ENCODE measurements at regions not wholly inside any gene's neighbourhood (a gene's known extent, or its start where the extent isn't known, plus 50 kb on each side); places are given as distances from the start of the nearest gene placed in this dataset.

DNA sequence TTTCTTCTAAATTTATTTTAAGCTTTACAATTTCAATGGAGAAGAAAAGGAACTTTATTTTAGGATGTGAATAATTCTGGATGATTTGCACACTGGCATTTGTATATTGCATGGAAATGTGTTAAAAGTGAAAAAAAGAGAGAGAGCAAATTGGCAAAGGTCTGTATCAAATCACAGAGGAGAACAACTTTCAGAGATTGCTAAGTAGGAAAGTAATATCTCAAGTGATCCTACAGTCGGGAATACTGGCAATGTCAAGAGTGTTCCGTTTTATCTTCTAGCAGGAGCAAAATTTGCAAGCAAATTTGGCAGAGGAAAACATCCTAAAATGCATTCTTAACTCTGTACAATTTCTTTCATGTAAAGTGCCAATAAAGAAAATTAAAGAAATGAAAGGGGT lies 97.1 kb upstream of the TMC3 start:
- TF ChIP-seq, protein P1, sequence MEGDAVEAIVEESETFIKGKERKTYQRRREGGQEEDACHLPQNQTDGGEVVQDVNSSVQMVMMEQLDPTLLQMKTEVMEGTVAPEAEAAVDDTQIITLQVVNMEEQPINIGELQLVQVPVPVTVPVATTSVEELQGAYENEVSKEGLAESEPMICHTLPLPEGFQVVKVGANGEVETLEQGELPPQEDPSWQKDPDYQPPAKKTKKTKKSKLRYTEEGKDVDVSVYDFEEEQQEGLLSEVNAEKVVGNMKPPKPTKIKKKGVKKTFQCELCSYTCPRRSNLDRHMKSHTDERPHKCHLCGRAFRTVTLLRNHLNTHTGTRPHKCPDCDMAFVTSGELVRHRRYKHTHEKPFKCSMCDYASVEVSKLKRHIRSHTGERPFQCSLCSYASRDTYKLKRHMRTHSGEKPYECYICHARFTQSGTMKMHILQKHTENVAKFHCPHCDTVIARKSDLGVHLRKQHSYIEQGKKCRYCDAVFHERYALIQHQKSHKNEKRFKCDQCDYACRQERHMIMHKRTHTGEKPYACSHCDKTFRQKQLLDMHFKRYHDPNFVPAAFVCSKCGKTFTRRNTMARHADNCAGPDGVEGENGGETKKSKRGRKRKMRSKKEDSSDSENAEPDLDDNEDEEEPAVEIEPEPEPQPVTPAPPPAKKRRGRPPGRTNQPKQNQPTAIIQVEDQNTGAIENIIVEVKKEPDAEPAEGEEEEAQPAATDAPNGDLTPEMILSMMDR (IDR thresholded peaks at IDR 0.05) = no peak
- TF ChIP-seq, protein P2, sequence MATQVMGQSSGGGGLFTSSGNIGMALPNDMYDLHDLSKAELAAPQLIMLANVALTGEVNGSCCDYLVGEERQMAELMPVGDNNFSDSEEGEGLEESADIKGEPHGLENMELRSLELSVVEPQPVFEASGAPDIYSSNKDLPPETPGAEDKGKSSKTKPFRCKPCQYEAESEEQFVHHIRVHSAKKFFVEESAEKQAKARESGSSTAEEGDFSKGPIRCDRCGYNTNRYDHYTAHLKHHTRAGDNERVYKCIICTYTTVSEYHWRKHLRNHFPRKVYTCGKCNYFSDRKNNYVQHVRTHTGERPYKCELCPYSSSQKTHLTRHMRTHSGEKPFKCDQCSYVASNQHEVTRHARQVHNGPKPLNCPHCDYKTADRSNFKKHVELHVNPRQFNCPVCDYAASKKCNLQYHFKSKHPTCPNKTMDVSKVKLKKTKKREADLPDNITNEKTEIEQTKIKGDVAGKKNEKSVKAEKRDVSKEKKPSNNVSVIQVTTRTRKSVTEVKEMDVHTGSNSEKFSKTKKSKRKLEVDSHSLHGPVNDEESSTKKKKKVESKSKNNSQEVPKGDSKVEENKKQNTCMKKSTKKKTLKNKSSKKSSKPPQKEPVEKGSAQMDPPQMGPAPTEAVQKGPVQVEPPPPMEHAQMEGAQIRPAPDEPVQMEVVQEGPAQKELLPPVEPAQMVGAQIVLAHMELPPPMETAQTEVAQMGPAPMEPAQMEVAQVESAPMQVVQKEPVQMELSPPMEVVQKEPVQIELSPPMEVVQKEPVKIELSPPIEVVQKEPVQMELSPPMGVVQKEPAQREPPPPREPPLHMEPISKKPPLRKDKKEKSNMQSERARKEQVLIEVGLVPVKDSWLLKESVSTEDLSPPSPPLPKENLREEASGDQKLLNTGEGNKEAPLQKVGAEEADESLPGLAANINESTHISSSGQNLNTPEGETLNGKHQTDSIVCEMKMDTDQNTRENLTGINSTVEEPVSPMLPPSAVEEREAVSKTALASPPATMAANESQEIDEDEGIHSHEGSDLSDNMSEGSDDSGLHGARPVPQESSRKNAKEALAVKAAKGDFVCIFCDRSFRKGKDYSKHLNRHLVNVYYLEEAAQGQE (IDR thresholded peaks at IDR 0.05; ENCODE audit: low read depth, low read length) = no peak
- no peak for TF ChIP-seq RFX5 (IDR thresholded peaks at IDR 0.05; ENCODE audit: low read length)
- no peak for TF ChIP-seq RXRA (IDR thresholded peaks at IDR 0.05; ENCODE audit: borderline replicate concordance, low read depth)
- TF ChIP-seq EP300 (IDR thresholded peaks at IDR 0.05; ENCODE audit: borderline replicate concordance in 1 of 2, low read depth in 1 of 2, low read length in 1 of 2) = no peak
